Urinary bladder (tissue), 3 donors: ENCODE measurements at regions not wholly inside any gene's neighbourhood (a gene's known extent, or its start where the extent isn't known, plus 50 kb on each side); places are given as distances from the start of the nearest gene placed in this dataset.
"Not testable (repeated sequence)": the region's sequence is repeated elsewhere in the genome, so short reads cannot be mapped to it uniquely, and the experiment has no call there.

Experiments
- DNase-seq: peaks from one replicate; pipeline ENCODE4 v3.0.0-alpha.2; 2015; ENCODE audit errors: extremely low spot score
- H3K27ac ChIP-seq: one replicate; pipeline ENCODE4 v1.5.1; 2013; ENCODE audit warnings: low read depth, mild to moderate bottlenecking, moderate library complexity
- H3K36me3 ChIP-seq: one replicate; pipeline ENCODE4 v1.6.1; 2013; ENCODE audit warnings: mild to moderate bottlenecking, moderate library complexity; ENCODE audit not compliant: insufficient read depth
- H3K4me1 ChIP-seq: one replicate; pipeline ENCODE4 v1.6.1; 2013; ENCODE audit warnings: mild to moderate bottlenecking, moderate library complexity; ENCODE audit not compliant: insufficient read depth
- H3K4me3 ChIP-seq: one replicate; pipeline ENCODE4 v1.5.1; 2013; ENCODE audit warnings: low read depth, low read length
- WGBS: extraction: QIAGEN DNeasy Blood & Tissue Kit; methylation state at CpG from one replicate; pipeline ENCODE4 v1.1.7; 2013; 5-methylcytosine and 5-hydroxymethylcytosine counted together
- donor health status: healthy with polysubstance abuse.
- donor health status: healthy.

DNA sequence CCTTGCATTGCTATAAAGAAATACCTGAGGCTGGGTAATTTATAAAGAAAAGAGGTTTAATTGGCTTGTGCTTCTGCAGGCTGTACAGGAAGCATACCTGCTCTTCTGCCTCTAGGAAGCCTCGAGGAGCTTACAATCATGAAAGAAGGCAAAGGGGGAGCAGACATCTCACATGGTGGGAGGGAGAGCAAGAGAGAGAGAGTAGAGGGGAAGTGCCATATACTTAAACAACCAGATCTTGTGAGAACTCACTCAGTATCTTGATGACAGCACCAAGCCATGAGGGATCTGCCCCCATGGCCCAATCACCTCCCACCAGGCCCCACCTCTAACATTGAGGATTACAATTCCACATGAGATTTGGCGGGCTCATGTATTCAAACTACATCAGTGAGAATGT is 79.1 kb upstream of the HECW1 start:
- H3K36me3 ChIP-seq, result no peaks in the 10 kb centered on the region
- DNase-seq, result no peak
- H3K4me3 ChIP-seq, result no peak overlapping the region
- 63% methylated on average over 2 of the region's 2 CpGs for WGBS
- no peaks in the 10 kb centered on the region for H3K4me1 ChIP-seq
- H3K27ac ChIP-seq, result no peak overlapping the region

DNA sequence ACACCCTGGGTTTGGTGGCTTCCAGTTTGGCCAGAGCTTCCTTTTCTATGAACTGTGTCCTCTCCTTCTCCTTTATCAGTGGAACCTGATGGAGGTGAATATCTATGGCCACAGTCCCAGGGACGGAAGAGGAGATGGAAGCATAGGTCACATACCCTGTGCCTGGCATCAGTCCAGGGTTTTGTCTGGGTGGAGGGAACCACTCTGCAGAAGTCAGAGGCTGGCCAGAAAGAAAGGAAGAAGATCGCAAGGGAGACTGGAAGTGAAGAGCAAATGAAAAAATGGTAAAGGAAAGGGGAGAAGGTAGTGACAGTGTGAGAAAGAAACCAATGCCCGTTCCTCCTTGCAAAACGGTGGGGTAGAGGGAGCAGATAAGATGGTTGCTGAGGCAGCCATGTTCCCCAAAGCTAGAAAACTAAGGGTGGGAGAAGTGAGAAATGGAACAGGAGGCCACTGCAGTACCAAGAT is 77.9 kb upstream of the HECW1 start:
- H3K4me1 ChIP-seq, result no peaks in the 10 kb centered on the region
- 85% methylated on average over 4 of the region's 4 CpGs for WGBS
- no peaks in the 10 kb centered on the region for H3K36me3 ChIP-seq
- no peak overlapping the region for H3K27ac ChIP-seq
- no peak for DNase-seq
- no peak overlapping the region for H3K4me3 ChIP-seq

DNA sequence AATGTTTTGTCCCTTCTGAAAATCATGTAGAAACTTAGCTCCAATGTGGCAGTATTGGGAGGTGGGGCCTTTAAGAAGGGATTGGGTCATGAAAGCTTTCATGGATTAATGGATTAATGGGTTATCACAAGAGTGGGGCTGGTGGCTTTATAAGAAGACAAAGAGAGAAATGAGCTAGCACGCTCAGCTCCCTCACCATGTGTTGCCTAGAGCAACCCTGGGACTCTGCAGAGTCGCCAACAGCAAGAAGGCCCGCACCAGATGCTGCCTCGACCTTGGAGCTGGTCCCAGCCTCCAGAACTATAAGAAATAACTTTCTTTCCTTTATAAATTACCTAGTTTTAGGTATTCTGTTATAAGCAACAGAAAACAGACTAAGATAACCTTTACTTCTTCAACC is 74.9 kb upstream of the HECW1 start:
- no peak for DNase-seq
- WGBS, result 72% methylated on average over 4 of the region's 4 CpGs
- Histone ChIP-seq H3K36me3 (no peaks in the 10 kb centered on the region), H3K27ac (no peak overlapping the region), H3K4me1 (no peaks in the 10 kb centered on the region), H3K4me3 (no peak overlapping the region)

DNA sequence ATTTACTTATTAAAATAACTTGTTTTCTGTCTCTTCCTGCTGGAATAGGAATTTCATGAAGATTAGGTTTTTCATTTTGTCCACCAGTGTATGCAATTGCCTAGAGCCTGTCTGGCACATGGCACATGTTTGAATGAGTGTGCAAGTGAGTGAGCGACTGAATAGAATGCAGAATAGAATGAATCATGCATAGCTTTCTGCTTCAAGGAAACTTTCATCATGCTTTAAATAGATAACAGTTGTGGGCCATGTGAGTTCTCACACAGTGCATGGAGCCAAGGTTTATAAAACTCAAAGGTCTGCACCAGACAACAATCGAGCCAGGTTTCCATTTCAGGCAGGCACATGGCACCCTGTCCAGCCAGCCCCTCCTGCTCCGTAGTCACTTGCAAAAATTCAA is 74.2 kb upstream of the HECW1 start:
- no peak for DNase-seq
- no peaks in the 10 kb centered on the region for H3K4me1 ChIP-seq
- 32% methylated on average over 3 of the region's 3 CpGs for WGBS
- H3K36me3 ChIP-seq, result no peaks in the 10 kb centered on the region
- H3K27ac ChIP-seq, result no peak overlapping the region
- H3K4me3 ChIP-seq, result no peak overlapping the region

DNA sequence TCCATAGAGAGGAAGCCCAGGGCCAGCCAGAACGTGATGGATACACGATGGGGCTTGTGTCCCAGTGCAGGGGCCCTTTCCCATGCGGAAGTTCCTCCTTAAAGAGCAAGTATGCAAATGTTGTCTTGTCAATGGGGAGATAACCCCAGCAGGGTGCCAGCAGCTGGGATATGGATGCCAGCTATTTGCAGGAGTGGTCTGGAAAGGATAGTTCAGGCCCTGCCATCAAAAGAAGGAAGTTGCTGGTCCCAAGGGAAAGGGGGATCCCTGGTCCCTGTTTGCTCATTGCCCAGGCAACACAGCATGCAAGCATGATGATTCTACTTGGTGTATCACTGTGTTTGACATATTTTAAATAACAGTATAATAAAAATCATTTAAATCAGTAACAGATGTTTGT is 73.1 kb upstream of the HECW1 start:
- no peaks in the 10 kb centered on the region for H3K36me3 ChIP-seq
- no peaks in the 10 kb centered on the region for H3K4me1 ChIP-seq
- no peak overlapping the region for H3K4me3 ChIP-seq
- no peak for DNase-seq
- H3K27ac ChIP-seq, result no peak overlapping the region
- WGBS, result 48% methylated on average over 3 of the region's 3 CpGs

DNA sequence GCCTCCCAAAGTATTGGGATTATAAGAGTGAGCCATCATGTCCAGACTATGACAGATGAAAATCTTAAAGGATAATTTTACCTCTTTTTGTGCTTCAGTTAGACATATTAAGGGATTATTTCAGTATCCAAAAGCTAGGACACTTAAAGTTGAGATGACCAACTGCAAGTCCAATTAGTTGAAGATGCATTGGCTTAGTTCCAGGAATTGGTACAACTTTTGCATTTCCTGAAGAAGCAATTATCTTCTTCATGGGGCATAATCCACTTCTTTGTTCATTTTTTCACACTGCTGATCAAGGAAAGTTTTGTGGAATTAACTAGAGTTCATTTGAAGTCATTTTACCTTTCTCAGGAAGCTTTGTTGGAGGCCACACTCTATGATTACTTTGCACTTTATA is 72.0 kb upstream of the HECW1 start:
- Histone ChIP-seq H3K27ac (no peak overlapping the region), H3K4me3 (no peak overlapping the region), H3K4me1 (no peaks in the 10 kb centered on the region), H3K36me3 (no peaks in the 10 kb centered on the region)
- DNase-seq, result no peak

DNA sequence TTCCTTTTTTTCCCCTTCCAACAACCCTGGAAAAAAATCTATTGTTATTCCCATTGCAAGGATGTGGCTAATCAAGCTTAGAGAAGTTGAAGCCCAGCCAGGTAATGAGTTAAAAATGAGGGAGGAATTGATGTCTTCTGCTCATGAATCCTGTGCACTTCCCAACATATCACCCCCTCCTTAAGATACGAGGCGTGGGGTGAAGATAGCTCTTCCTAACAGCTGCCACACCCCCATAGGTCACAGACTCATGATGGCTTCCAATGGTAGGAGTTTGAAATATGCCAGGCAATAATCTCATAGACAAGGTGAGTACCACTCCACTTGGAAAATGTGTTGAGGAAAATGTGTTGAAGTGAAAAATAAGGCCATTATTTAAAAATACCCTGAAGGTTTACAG is 71.3 kb upstream of the HECW1 start:
- Histone ChIP-seq H3K27ac (no peak overlapping the region), H3K36me3 (no peaks in the 10 kb centered on the region), H3K4me1 (no peaks in the 10 kb centered on the region), H3K4me3 (no peak overlapping the region)
- WGBS, result 85% methylated on average over 2 of the region's 2 CpGs
- DNase-seq, result no peak

DNA sequence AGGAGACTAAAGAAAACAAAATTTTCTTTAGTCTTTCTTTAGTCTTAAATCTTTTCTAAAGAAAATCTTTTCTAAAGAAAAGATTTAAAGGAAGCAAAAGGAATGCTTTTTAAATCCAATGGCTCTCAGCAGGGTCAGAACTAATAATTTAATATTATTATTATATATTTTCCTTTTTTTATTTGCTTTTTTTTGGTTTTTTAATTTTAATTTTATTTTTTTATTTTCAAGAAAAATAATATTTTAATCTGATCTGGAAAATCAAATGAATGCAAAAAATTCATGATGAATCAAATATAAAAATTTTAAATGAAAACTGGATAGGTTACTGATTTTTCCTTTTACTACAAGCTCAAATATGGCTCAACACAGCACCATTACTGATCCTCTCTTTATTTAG is 70.7 kb upstream of the HECW1 start:
- Histone ChIP-seq H3K36me3 (no peaks in the 10 kb centered on the region), H3K4me3 (no peak overlapping the region), H3K4me1 (no peaks in the 10 kb centered on the region), H3K27ac (no peak overlapping the region)
- no peak for DNase-seq

DNA sequence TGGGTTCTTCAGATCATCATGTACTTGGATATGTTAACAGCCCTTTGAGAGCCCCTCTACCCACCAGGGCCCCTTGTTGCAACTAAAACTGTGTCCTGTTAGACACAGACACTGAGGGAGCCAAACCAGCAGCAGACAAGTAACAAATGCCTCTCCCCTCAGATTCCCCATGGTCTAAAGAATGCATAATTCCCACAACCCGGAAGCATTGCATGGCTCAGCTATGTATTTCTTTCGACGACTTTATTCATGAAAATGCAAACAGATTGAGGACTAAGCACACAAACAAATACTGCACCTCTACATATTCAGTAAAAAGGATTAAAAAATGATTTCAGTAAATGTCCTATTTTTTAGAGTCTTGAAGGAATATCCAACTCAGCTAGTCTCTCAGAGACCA is 70.1 kb upstream of the HECW1 start:
- 70% methylated on average over 3 of the region's 3 CpGs for WGBS
- no peak for DNase-seq
- Histone ChIP-seq H3K27ac (no peak overlapping the region), H3K4me3 (no peak overlapping the region), H3K4me1 (no peaks in the 10 kb centered on the region), H3K36me3 (no peaks in the 10 kb centered on the region)

DNA sequence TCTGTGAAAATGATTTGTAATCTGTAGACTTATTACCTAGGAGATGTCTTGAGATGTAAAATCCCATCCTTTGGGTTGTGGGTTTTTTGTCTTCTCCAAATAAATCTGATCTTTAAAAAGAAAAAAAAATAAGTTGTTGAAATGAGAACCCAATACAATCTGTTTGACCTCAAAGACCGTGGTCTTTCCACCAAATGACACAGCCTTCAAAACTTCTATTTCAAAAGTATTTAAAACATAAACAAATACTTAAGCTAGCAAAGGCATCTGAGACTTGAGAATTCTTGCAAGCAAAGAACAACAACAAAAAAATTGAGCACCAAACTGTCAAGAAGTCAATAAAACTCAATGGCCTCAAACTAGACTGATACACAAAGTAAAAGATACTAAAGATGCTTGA is 67.9 kb upstream of the HECW1 start:
- no peak overlapping the region for H3K27ac ChIP-seq
- no peaks in the 10 kb centered on the region for H3K4me1 ChIP-seq
- H3K36me3 ChIP-seq, result no peaks in the 10 kb centered on the region
- H3K4me3 ChIP-seq, result no peak overlapping the region
- WGBS, result 51% methylated on average over 1 of the region's 1 CpG
- DNase-seq, result no peak

DNA sequence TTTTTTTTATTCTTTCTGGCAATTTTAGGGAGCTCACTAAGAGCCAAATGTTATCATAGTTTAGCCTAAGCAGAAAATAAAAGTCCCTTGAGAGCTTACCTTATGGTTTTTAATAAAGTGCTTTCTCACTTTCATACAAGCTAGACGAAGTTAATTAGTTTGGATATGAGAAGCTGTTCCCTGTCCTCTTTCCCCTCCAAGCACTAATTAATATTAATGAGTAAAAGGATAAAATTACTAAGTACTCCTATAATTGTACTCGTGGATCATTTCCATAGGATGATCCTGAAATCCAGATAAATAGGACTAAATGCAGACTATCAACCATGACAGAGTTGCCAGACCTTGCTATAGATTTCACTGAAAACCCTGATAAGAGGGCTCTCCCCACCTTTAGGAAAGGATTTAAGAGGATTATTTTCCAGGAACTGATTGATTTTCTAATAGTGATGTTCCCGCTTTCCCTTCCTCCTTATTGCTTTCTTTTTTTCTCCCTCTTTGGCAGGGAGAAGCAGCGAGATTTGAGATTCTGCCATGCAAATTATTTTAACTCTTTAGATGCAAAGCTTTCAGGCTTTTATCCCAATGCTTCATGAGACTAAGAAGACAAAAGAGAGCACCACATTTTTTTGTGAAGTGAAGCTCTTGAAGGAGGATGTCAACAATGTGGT is 58.3 kb upstream of the HECW1 start:
- Histone ChIP-seq H3K27ac (no peak overlapping the region), H3K4me3 (no peak overlapping the region), H3K36me3 (no peaks in the 10 kb centered on the region), H3K4me1 (no peaks in the 10 kb centered on the region)
- DNase-seq, result no peak
- 36% methylated on average over 4 of the region's 4 CpGs for WGBS

DNA sequence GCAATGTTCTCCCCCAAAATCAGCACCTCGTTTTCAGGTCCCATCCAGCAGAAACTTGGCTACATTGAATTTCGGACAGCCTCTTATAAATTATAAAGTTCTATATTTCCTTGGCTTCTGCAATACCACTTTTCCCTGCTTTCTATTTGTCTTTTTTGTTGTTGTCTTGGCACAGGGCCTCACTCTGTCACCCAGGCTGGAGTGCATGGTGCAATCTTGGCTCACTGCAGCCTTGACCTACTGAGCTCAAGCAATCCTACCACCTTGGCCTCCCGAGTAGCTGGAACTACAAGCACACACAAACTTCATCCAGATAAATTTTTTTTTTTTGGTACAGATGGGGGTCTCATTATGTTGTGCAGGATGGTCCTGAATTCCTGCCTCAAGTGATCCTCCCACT is 55.3 kb upstream of the HECW1 start:
- H3K27ac ChIP-seq, result no peak overlapping the region

DNA sequence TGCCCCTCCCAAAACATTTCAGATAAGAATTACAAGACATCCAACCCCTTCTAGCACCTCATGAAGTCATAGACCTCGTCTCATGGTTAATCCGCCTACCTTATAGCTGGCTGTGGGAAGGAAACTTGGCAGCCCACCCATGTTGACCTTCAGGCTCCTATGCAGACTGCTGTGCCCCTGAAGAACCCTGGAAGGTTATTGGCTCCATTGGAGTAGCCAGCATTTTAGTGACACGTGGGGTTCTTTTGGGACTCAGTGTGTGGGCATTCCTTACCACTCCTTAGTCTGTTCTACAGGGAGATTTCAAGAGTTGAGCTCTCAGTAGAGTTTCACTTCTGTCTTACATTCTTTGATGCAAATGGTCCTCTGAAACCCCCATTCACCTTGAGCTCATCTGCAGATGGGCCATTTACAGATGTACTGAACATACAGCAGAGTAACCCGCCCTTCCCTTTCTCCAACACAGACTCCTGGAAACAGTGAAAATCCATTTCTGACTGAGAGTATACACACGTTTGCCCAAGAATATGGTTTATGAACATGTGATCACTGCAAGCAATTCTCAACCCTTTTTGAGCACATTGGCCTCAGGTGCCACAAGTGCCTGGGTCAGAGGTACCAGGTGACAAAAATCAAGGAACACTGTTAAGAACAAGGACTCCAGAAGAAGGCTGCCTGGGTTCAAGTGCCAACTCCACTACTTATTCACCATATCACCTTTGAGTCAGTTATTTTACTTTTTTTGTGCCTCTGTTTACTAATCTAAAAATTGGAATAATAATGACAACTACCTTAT is 54.0 kb upstream of the HECW1 start:
- no peaks in the 10 kb centered on the region for H3K4me1 ChIP-seq
- WGBS, result 78% methylated on average over 5 of the region's 5 CpGs
- H3K4me3 ChIP-seq, result peak overlapping the region; percentile 6
- no peak overlapping the region for H3K27ac ChIP-seq
- no peaks in the 10 kb centered on the region for H3K36me3 ChIP-seq
- DNase-seq, result no peak

More for the DNA sequence above, 55.3 kb upstream of the HECW1 start:
- no peak for DNase-seq
- 78% methylated on average over 3 of the region's 3 CpGs for WGBS
- no peaks in the 10 kb centered on the region for H3K4me1 ChIP-seq
- H3K36me3 ChIP-seq, result no peaks in the 10 kb centered on the region
- H3K4me3 ChIP-seq, result no peak overlapping the region

DNA sequence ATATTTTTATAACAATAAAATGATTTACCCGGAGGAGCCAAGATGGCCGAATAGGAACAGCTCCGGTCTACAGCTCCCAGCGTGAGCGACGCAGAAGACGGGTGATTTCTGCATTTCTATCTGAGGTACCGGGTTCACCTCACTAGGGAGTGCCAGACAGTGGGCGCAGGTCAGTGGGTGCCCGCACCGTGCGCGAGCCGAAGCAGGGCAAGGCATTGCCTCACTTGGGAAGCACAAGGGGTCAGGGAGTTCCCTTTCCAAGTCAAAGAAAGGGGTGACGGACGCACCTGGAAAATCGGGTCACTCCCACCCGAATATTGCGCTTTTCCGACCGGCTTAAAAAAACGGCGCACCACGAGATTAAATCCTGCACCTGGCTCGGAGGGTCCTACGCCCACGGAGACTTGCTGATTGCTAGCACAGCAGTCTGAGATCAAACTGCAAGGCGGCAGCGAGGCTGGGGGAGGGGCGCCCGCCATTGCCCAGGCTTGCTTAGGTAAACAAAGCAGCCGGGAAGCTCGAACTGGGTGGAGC is 53.3 kb upstream of the HECW1 start:
- WGBS, result 83% methylated on average over 31 of the region's 33 CpGs
- H3K36me3 ChIP-seq, DNase-seq, H3K4me3 ChIP-seq, H3K4me1 ChIP-seq, H3K27ac ChIP-seq: not testable (repeated sequence)
